ENCODE measurements at regions not wholly inside any gene's neighbourhood (a gene's known extent, or its start where the extent isn't known, plus 50 kb on each side); places are given as distances from the start of the nearest gene placed in this dataset.

- TF ChIP-seq CTCF (IDR thresholded peaks at IDR 0.05) (no peak), POLR2A (IDR thresholded peaks at IDR 0.05; ENCODE audit: low read depth) (no peak), POLR2AphosphoS5 (IDR thresholded peaks at IDR 0.05) (no peak)
Observed at GRCh38 chr4:167555338-167556022, 321.2 kb upstream of the SPOCK3 start.
